Aorta (tissue), 5 donors: ENCODE measurements at regions not wholly inside any gene's neighbourhood (a gene's known extent, or its start where the extent isn't known, plus 50 kb on each side); places are given as distances from the start of the nearest gene placed in this dataset.

Experiments used
- ATAC-seq: fragments of 200-7000 bp; cut with Tn5 transposase; one replicate; pipeline ENCODE4 v1.9.1; 2022; ENCODE audit warnings: moderate library complexity; ENCODE audit not compliant: low FRiP score
- DNase-seq, 2 donors: peaks; one replicate each; pipeline ENCODE4 v3.0.0-alpha.2; 2020
- H3K27ac ChIP-seq, 2 donors: one replicate each; pipeline ENCODE4 v1.5.1; 2013; ENCODE audit warnings: low read length in 2 of 2, mild to moderate bottlenecking in 2 of 2, moderate library complexity in 2 of 2, control low read depth in 1 of 2, inconsistent platforms in 1 of 2, low read depth in 1 of 2
- H3K27me3 ChIP-seq, 2 donors: one replicate each; pipeline ENCODE4 v1.6.1; 2013; ENCODE audit warnings: control low read depth in 1 of 2, low read length in 1 of 2, mild to moderate bottlenecking in 1 of 2, moderate library complexity in 1 of 2; ENCODE audit not compliant: insufficient read depth in 2 of 2, control insufficient read depth in 1 of 2
- H3K36me3 ChIP-seq, 2 donors: one replicate each; pipeline ENCODE4 v1.6.1; 2013; ENCODE audit warnings: control low read depth in 1 of 2, low read length in 1 of 2, mild to moderate bottlenecking in 1 of 2; ENCODE audit not compliant: insufficient read depth in 2 of 2, control insufficient read depth in 1 of 2
- H3K4me1 ChIP-seq, 2 donors: one replicate each; pipeline ENCODE4 v1.6.1; 2013; ENCODE audit warnings: low read length in 2 of 2, control low read depth in 1 of 2, mild to moderate bottlenecking in 1 of 2, moderate library complexity in 1 of 2; ENCODE audit not compliant: insufficient read depth in 2 of 2, control insufficient read depth in 1 of 2
- H3K4me3 ChIP-seq, 2 donors: one replicate each; pipeline ENCODE4 v1.5.1; 2013; ENCODE audit warnings: low read length in 2 of 2, control low read depth in 1 of 2, mild to moderate bottlenecking in 1 of 2
- H3K9me3 ChIP-seq: one replicate; pipeline ENCODE4 v1.6.1; 2013; ENCODE audit warnings: mild to moderate bottlenecking, low read length; ENCODE audit not compliant: control insufficient read depth
- WGBS, 2 donors: extraction: QIAGEN DNeasy Blood & Tissue Kit; methylation state at CpG; one replicate each; pipeline ENCODE4 v1.1.7; 2013; 5-methylcytosine and 5-hydroxymethylcytosine counted together
- intact Hi-C, 2 donors: fragments of 100-400 bp; cut with DNase I; formaldehyde crosslinking; loops; one replicate each; pipeline versions ENCODE4 v1.14.2 to v1.15.0; 2022
- donor health status: healthy with polysubstance abuse.
- donor health status: Bipolar disorder and iron deficiency.
- donor health status: DM: no; HTN: no; CAD: no.
- donor health status: DM: no; HTN: no; CAD: no.
- donor health status: DM: yes; HTN: yes; CAD: no.

DNA sequence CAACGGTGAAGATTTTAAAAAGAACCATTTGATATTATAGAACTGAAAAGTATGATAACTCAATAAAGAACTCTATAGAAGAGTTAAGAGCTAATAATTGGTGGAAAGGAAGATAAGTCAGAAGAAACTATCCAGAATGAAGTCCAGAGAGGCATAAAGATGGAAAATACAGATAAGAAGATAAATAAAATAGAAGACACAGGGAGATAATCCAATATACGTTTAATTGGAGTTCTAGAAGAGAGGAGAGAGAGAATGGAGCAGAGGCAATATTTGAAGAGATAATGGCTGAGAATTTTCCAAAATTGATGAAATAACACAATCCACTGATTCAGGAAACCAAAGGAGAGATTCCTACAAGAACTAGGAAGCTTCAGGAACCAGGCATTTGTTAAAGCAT lies 49.8 kb upstream of the EPHB3 start:
- Histone ChIP-seq H3K27me3 (peaks cover 0 to 5% of the 10 kb centered on the region in 2 donors), H3K4me1 (no peaks in the 10 kb centered on the region), H3K27ac (no peak overlapping the region), H3K36me3 (no peaks in the 10 kb centered on the region), H3K4me3 (no peak overlapping the region), H3K9me3 (no peaks in the 10 kb centered on the region)
- WGBS, 2 donors = 88 to 92% methylated on average over 2 of the region's 2 CpGs
- DNase-seq (no peak), ATAC-seq (no peak)
- intact Hi-C loops = loop anchor here (2.0 to 5.0 kb wide), 3 partner anchors 94 to 141 kb away; no protein-coding TSS in a partner anchor
